K562 (cell line): ENCODE measurements at regions not wholly inside any gene's neighbourhood (a gene's known extent, or its start where the extent isn't known, plus 50 kb on each side); places are given as distances from the start of the nearest gene placed in this dataset.

Experiments used
- ATAC-seq: fragments of 200-7000 bp; cut with Tn5 transposase; 3 replicates; pipeline ENCODE4 v1.9.1; 2020; ENCODE audit warnings: moderate library complexity
- BruUV-seq: library from RNA; stranded (reverse); fragments of 400-500 nt; replicated peaks from 2 replicates; lab custom pipeline; 2021; lab: Mats Ljungman, UMichigan
- CTCF ChIA-PET: fragments of 300-600 bp; formaldehyde crosslinking; extraction: SDS; loops from one replicate; lab custom pipeline; 2021; ENCODE audit warnings: low intra/inter-chr PET ratio; lab: Yijun Ruan, JAX
- POLR2A ChIA-PET: fragments of 300-600, 350-650 bp; sonication (Branson Sonifier 250); formaldehyde crosslinking; extraction: SDS; loops from one replicate; lab custom pipeline; 2021; ENCODE audit warnings: antibody characterized with exemption, inconsistent platforms; lab: Yijun Ruan, JAX
- DNase-seq, 4 experiments: peaks; one replicate each; pipeline versions ENCODE4 v3.0.0 to v3.0.0-alpha.2; 2011 to 2018; ENCODE audit warnings: low spot score in 3 of 4, mixed read lengths in 3 of 4; ENCODE audit errors: extremely low read depth in 1 of 4
- FAIRE-seq: peaks from 2 replicates; lab custom pipeline; 2011; peaks lifted over from hg19 to GRCh38; lab: Jason Lieb, UNC
- H2AFZ ChIP-seq: 2 replicates; pipeline ENCODE4 v1.6.0; 2011; ENCODE audit warnings: low read depth, low read length, control low read depth, inconsistent platforms
- H3K27ac ChIP-seq: fragments of 200-600 bp; 3 replicates; pipeline ENCODE4 v1.8.0; 2011; ENCODE audit warnings: low read depth, mild to moderate bottlenecking, control low read depth, inconsistent platforms, low read length, moderate library complexity, mixed read lengths; ENCODE audit errors: extremely low read depth
- H3K27me3 ChIP-seq, 2 experiments: fragments of 300-600 bp in 1 of 2; 2 replicates in 1 of 2; 3 replicates in 1 of 2; pipeline versions ENCODE4 v1.6.0 to v1.8.0; 2011; ENCODE audit warnings: inconsistent platforms in 2 of 2, low read length in 2 of 2, mild to moderate bottlenecking in 1 of 2, mixed read lengths in 1 of 2, moderate library complexity in 1 of 2; ENCODE audit not compliant: control insufficient read depth in 2 of 2, insufficient read depth in 2 of 2
- H3K36me3 ChIP-seq: fragments of 300-600 bp; 3 replicates; pipeline ENCODE4 v1.8.0; 2011; ENCODE audit warnings: mild to moderate bottlenecking, low read length, inconsistent platforms; ENCODE audit not compliant: control insufficient read depth, insufficient read depth
- H3K4me1 ChIP-seq, 2 experiments: fragments of 200-600 bp in 1 of 2; replicated peaks in 1 of 2; 2 replicates in 1 of 2; 3 replicates in 1 of 2; pipeline versions ENCODE4 v1.5.1 to v1.8.0; 2011; ENCODE audit warnings: inconsistent platforms in 2 of 2, low read length in 2 of 2, mild to moderate bottlenecking in 1 of 2, mixed read lengths in 1 of 2, moderate library complexity in 1 of 2; ENCODE audit not compliant: control insufficient read depth in 2 of 2, insufficient read depth in 2 of 2
- H3K4me2 ChIP-seq: 2 replicates; pipeline ENCODE4 v1.6.1; 2011; ENCODE audit warnings: low read length, control low read depth, inconsistent platforms, mixed read lengths; ENCODE audit not compliant: insufficient read depth
- H3K4me3 ChIP-seq: fragments of 200-600 bp; sonication (generic), shearing (Covaris generic); 2 replicates; pipeline ENCODE4 v1.5.1; 2016; ENCODE audit warnings: control low read depth, inconsistent platforms
- H3K79me2 ChIP-seq: fragments of 200-600 bp; 3 replicates; pipeline ENCODE4 v1.8.0; 2011; ENCODE audit warnings: low read length, inconsistent platforms; ENCODE audit not compliant: control insufficient read depth, insufficient read depth
- H3K9ac ChIP-seq, 2 experiments: 2 replicates each; pipeline versions ENCODE4 v1.6.0 to v1.6.1; 2011; ENCODE audit warnings: low read depth in 2 of 2, low read length in 2 of 2, control low read depth in 1 of 2, inconsistent platforms in 1 of 2, mild to moderate bottlenecking in 1 of 2, mixed read lengths in 1 of 2; ENCODE audit not compliant: insufficient read depth in 1 of 2
- H3K9me1 ChIP-seq: one replicate; pipeline ENCODE4 v1.6.0; 2011; ENCODE audit warnings: inconsistent platforms, mild to moderate bottlenecking, low read length, moderate library complexity; ENCODE audit not compliant: control insufficient read depth, insufficient read depth
- H3K9me3 ChIP-seq: replicated peaks from 2 replicates; pipeline ENCODE4 v1.5.1; 2011; ENCODE audit warnings: low read depth, low read length, inconsistent platforms; ENCODE audit not compliant: control insufficient read depth, insufficient read depth
- H4K20me1 ChIP-seq: replicated peaks from 2 replicates; pipeline ENCODE4 v1.6.1; 2011; ENCODE audit warnings: low read length, inconsistent platforms, mixed read lengths; ENCODE audit not compliant: control insufficient read depth, insufficient read depth
- AFF4 ChIP-seq: sonication (generic); formaldehyde crosslinking; IDR thresholded peaks from 2 replicates; pipeline ENCODE4 v1.8.0; 2023; ENCODE audit warnings: mild to moderate bottlenecking, missing genetic modification reagents
- CHD2 ChIP-seq: IDR thresholded peaks from 2 replicates; pipeline ENCODE4 v1.6.1; 2011; ENCODE audit warnings: low read depth, low read length
- EHMT2 ChIP-seq: fragments of 450-650 bp; IDR thresholded peaks from 2 replicates; pipeline ENCODE4 v1.6.1; 2018; ENCODE audit warnings: antibody characterized with exemption
- FOXK2 ChIP-seq, 2 experiments: fragments of 450-650 bp; IDR thresholded peaks in 1 of 2; conservative IDR thresholded peaks in 1 of 2; 2 replicates each; pipeline ENCODE4 v1.6.1; 2016; ENCODE audit warnings: low read depth in 2 of 2, mild to moderate bottlenecking in 1 of 2
- HDAC8 ChIP-seq: fragments of 450-650 bp; IDR thresholded peaks from 2 replicates; pipeline ENCODE4 v1.6.1; 2016; ENCODE audit warnings: mild to moderate bottlenecking, missing genetic modification characterization, moderate library complexity, missing compliant biosample characterization
- KLF16 ChIP-seq: IDR thresholded peaks from 2 replicates; pipeline ENCODE4 v1.6.1; 2016; ENCODE audit warnings: antibody characterized with exemption
- MBD2 ChIP-seq: sonication (generic); IDR thresholded peaks from 2 replicates; pipeline ENCODE4 v1.6.1; 2016; ENCODE audit warnings: low read depth, borderline replicate concordance
- NFYB ChIP-seq: IDR thresholded peaks from 2 replicates; pipeline ENCODE4 v1.6.1; 2011; ENCODE audit warnings: mild to moderate bottlenecking, moderate library complexity; ENCODE audit not compliant: insufficient read length; ENCODE audit errors: extremely low read depth
- TCF7L2 ChIP-seq: fragments of 150-350 bp; IDR thresholded peaks from 2 replicates; pipeline ENCODE4 v1.6.1; 2016; ENCODE audit warnings: low read depth, mild to moderate bottlenecking, low read length, moderate library complexity
- ZBED1 ChIP-seq: IDR thresholded peaks from 2 replicates; pipeline ENCODE4 v1.6.1; 2014
- ZBTB8A ChIP-seq: fragments of 450-650 bp; IDR thresholded peaks from 2 replicates; pipeline ENCODE4 v1.6.1; 2018; ENCODE audit warnings: mild to moderate bottlenecking, moderate library complexity; ENCODE audit not compliant: partially characterized antibody
- ZBTB9 ChIP-seq: fragments of 450-650 bp; formaldehyde crosslinking; IDR thresholded peaks from 2 replicates; pipeline ENCODE4 v1.4.0; 2020; ENCODE audit warnings: mild to moderate bottlenecking, moderate library complexity
- ZC3H8 ChIP-seq: fragments of 450-650 bp; IDR thresholded peaks from 2 replicates; pipeline ENCODE4 v1.6.1; 2017
- ZNF232 ChIP-seq: sonication (generic); formaldehyde crosslinking; IDR thresholded peaks from 2 replicates; pipeline ENCODE4 v1.8.0; 2022; ENCODE audit warnings: mild to moderate bottlenecking, missing genetic modification reagents
- ZNF324 ChIP-seq: fragments of 250-450 bp; sonication (Bioruptor Pico); IDR thresholded peaks from 2 replicates; pipeline ENCODE4 v1.4.0; 2020; ENCODE audit warnings: mild to moderate bottlenecking
- ZNF431 ChIP-seq: sonication (generic); formaldehyde crosslinking; IDR thresholded peaks from 2 replicates; pipeline ENCODE4 v1.8.0; 2022; ENCODE audit warnings: mild to moderate bottlenecking, missing genetic modification reagents
- ZNF668 ChIP-seq: fragments of 250-450 bp; sonication (Bioruptor Pico); IDR thresholded peaks from 2 replicates; pipeline ENCODE4 v1.8.0; 2022; ENCODE audit warnings: mild to moderate bottlenecking, inconsistent platforms
- WGBS: fragments of 100-300 bp; shearing (Covaris generic); methylation state at CpG from one replicate; pipeline ENCODE4 v1.1.6; 2016; ENCODE audit warnings: low coverage, mixed read lengths; ENCODE audit not compliant: insufficient coverage; ENCODE audit errors: missing lambda C conversion rate; 5-methylcytosine and 5-hydroxymethylcytosine counted together
- in situ Hi-C: fragments of 300-500 bp; cut with MboI; formaldehyde crosslinking; loops from 4 replicates; pipeline ENCODE4 v1.15.0; 2018; ENCODE audit warnings: inconsistent platforms, mixed read lengths
- intact Hi-C: fragments of 100-400 bp; cut with micrococcal nuclease; formaldehyde crosslinking; loops from 2 replicates; pipeline ENCODE4 v1.14.2; 2022
- TF ChIP-seq, protein P1 (sequence below): fragments of 250-450 bp; sonication (Bioruptor Pico); IDR thresholded peaks from 2 replicates; pipeline ENCODE4 v1.8.0; 2022; ENCODE audit warnings: inconsistent platforms

- TF ChIP-seq AFF4 (CRISPR knock-in tag) = no peak
Measured at GRCh38 chr18:77361382-77361781, 111.7 kb downstream of the GALR1 start (continued).

DNA sequence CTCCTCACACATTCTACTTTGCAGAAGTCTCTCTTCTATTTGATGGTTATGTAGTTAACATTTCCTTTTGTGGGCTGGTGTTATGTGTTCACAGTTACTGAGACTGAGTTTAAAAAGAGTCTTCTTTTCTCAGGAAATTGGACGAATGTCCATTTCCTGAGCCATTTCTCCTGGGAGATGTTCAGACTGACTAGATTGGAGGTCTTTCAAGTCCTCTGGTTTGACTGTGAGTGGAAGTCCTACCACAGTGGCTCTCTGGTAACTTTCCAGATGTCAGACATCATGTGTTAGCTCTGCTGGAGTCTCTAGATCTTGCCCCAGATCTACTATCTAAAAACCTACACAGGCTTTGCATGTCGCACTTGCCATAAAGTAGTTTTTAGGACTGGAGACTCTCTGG lies 116.0 kb downstream of the GALR1 start:
- no peaks in the 10 kb centered on the region for H3K79me2 ChIP-seq
- TF ChIP-seq KLF16 (no peak), EHMT2 (no peak), ZBED1 (no peak), NFYB (no peak), ZNF431 (CRISPR knock-in tag) (no peak), ZC3H8 (no peak), ZNF668 (CRISPR knock-in tag) (no peak), ZNF324 (CRISPR knock-in tag) (no peak), ZNF232 (CRISPR knock-in tag) (no peak), CHD2 (no peak), HDAC8 (tag) (no peak), ZBTB8A (no peak), TCF7L2 (no peak), ZBTB9 (CRISPR knock-in tag) (no peak), FOXK2 (conservative IDR thresholded peaks at IDR 0.05 in 1 of 2, IDR thresholded peaks at IDR 0.05 in 1 of 2; ENCODE audit: low read depth in 2 of 2) (no peak), MBD2 (no peak)
- TF ChIP-seq, protein P1, sequence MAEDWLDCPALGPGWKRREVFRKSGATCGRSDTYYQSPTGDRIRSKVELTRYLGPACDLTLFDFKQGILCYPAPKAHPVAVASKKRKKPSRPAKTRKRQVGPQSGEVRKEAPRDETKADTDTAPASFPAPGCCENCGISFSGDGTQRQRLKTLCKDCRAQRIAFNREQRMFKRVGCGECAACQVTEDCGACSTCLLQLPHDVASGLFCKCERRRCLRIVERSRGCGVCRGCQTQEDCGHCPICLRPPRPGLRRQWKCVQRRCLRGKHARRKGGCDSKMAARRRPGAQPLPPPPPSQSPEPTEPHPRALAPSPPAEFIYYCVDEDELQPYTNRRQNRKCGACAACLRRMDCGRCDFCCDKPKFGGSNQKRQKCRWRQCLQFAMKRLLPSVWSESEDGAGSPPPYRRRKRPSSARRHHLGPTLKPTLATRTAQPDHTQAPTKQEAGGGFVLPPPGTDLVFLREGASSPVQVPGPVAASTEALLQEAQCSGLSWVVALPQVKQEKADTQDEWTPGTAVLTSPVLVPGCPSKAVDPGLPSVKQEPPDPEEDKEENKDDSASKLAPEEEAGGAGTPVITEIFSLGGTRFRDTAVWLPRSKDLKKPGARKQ (CRISPR knock-in tag) = no peak

More for the DNA sequence above, 116.0 kb downstream of the GALR1 start:
- no peaks in the 10 kb centered on the region for H4K20me1 ChIP-seq
- no peaks in the 10 kb centered on the region for H3K9me3 ChIP-seq
- ATAC-seq (no peak), FAIRE-seq (no peak), DNase-seq (no peak)
- no TSS peak for BruUV-seq
- H3K9me1 ChIP-seq = no peaks in the 10 kb centered on the region
- H3K36me3 ChIP-seq = no peaks in the 10 kb centered on the region
- ChIA-PET POLR2A (no interaction called here), CTCF (no interaction called here)
- 0% methylated on average over 2 of the region's 2 CpGs for WGBS
- intact Hi-C loops = no loop called here
- no peak overlapping the region for H2AFZ ChIP-seq
- H3K4me2 ChIP-seq = no peak overlapping the region
- no peaks in the 10 kb centered on the region; a peak in 1 of 5 replicates for H3K4me1 ChIP-seq
- in situ Hi-C loops = no loop called here
- peaks cover 0 to 7% of the 10 kb centered on the region in 2 experiments; a peak in 1 of 5 replicates for H3K27me3 ChIP-seq
- H3K4me3 ChIP-seq = no peak overlapping the region
- H3K27ac ChIP-seq = no peak overlapping the region
- no peak overlapping the region for H3K9ac ChIP-seq
